Endothelial cell of umbilical vein (primary cell): ENCODE measurements at regions not wholly inside any gene's neighbourhood (a gene's known extent, or its start where the extent isn't known, plus 50 kb on each side); places are given as distances from the start of the nearest gene placed in this dataset.

Source experiments
- BruUV-seq: library from RNA; stranded (reverse); fragments of 400-500 nt; replicated peaks from 2 replicates; lab custom pipeline; 2021; lab: Mats Ljungman, UMichigan
- CTCF ChIA-PET: fragments of 300-600, 350-600 bp; sonication (Branson Sonifier 250); formaldehyde crosslinking; loops from one replicate; lab custom pipeline; 2021; ENCODE audit warnings: antibody characterized with exemption, inconsistent platforms; lab: Charles Lee
- POLR2A ChIA-PET: fragments of 300-600, 350-600 bp; sonication (Branson Sonifier 250); formaldehyde crosslinking; loops from one replicate; lab custom pipeline; 2021; ENCODE audit warnings: antibody characterized with exemption, inconsistent platforms; lab: Charles Lee
- DNase-seq: peaks from one replicate; pipeline ENCODE4 v3.0.0-alpha.2; 2011; ENCODE audit warnings: low read depth, low spot score
- FAIRE-seq: peaks from 2 replicates; lab custom pipeline; 2011; peaks lifted over from hg19 to GRCh38; lab: Jason Lieb, UNC
- H2AFZ ChIP-seq: 2 replicates; pipeline ENCODE4 v1.6.0; 2012; ENCODE audit warnings: low read depth, low read length, control low read depth, inconsistent platforms
- H3K27ac ChIP-seq: 2 replicates; pipeline ENCODE4 v1.5.1; 2011; ENCODE audit warnings: low read depth, mild to moderate bottlenecking, control low read depth, low read length, moderate library complexity; ENCODE audit not compliant: insufficient read depth
- H3K27me3 ChIP-seq, 2 experiments: 2 replicates each; pipeline versions ENCODE4 v1.6.0 to v1.6.1; 2011; ENCODE audit warnings: low read length in 2 of 2, mixed read lengths in 1 of 2; ENCODE audit not compliant: control insufficient read depth in 2 of 2, insufficient read depth in 2 of 2
- H3K36me3 ChIP-seq, 2 experiments: 2 replicates in 1 of 2; 3 replicates in 1 of 2; pipeline ENCODE4 v1.5.1; 2011; ENCODE audit warnings: low read length in 2 of 2, mild to moderate bottlenecking in 1 of 2, moderate library complexity in 1 of 2; ENCODE audit not compliant: control insufficient read depth in 2 of 2, insufficient read depth in 2 of 2; ENCODE audit errors: extremely low read depth in 1 of 2
- H3K4me1 ChIP-seq: 3 replicates; pipeline ENCODE4 v1.5.1; 2011; ENCODE audit warnings: mild to moderate bottlenecking, low read length; ENCODE audit not compliant: control insufficient read depth, insufficient read depth; ENCODE audit errors: extremely low read depth
- H3K4me2 ChIP-seq: 2 replicates; pipeline ENCODE4 v1.6.1; 2011; ENCODE audit warnings: low read length, control low read depth, mixed read lengths; ENCODE audit not compliant: insufficient read depth
- H3K4me3 ChIP-seq, 3 experiments: fragments of 200-600 bp in 1 of 3; sonication (generic), shearing (Covaris generic) in 1 of 3; replicated peaks in 1 of 3; 2 replicates each; pipeline ENCODE4 v1.5.1; 2011 to 2016; ENCODE audit warnings: control low read depth in 3 of 3, low read length in 3 of 3, mild to moderate bottlenecking in 2 of 3, inconsistent platforms in 1 of 3, low read depth in 1 of 3, moderate library complexity in 1 of 3; ENCODE audit not compliant: insufficient read depth in 1 of 3
- H3K79me2 ChIP-seq: 2 replicates; pipeline ENCODE4 v1.6.0; 2012; ENCODE audit warnings: low read length, inconsistent platforms; ENCODE audit not compliant: control insufficient read depth, insufficient read depth
- H3K9ac ChIP-seq: replicated peaks from 2 replicates; pipeline ENCODE3; 2011; ENCODE audit warnings: low read length, control low read depth; ENCODE audit not compliant: insufficient read depth; ENCODE audit errors: extremely low read depth
- H3K9me1 ChIP-seq: replicated peaks from 3 replicates; pipeline ENCODE4 v1.6.0; 2011; ENCODE audit warnings: mild to moderate bottlenecking, low read length; ENCODE audit not compliant: control insufficient read depth, insufficient read depth; ENCODE audit errors: extremely low read depth
- H3K9me3 ChIP-seq: replicated peaks from 2 replicates; pipeline ENCODE4 v1.5.1; 2012; ENCODE audit warnings: low read length, inconsistent platforms; ENCODE audit not compliant: control insufficient read depth, insufficient read depth
- H4K20me1 ChIP-seq: replicated peaks from 2 replicates; pipeline ENCODE3; 2011; ENCODE audit warnings: mild to moderate bottlenecking, low read length; ENCODE audit not compliant: control insufficient read depth, insufficient read depth; ENCODE audit errors: extremely low read depth
- EZH2 ChIP-seq: IDR thresholded peaks from 2 replicates; pipeline ENCODE4 v1.6.1; 2012; ENCODE audit warnings: borderline replicate concordance, low read depth, mild to moderate bottlenecking, moderate library complexity, low read length, inconsistent platforms; ENCODE audit not compliant: severe bottlenecking
- FOS ChIP-seq: IDR thresholded peaks from 2 replicates; pipeline ENCODE4 v1.6.1; 2011; ENCODE audit warnings: mild to moderate bottlenecking, low read length, moderate library complexity, borderline replicate concordance; ENCODE audit not compliant: insufficient read depth
- GATA2 ChIP-seq: IDR thresholded peaks from 2 replicates; pipeline ENCODE4 v1.7.0; 2011; ENCODE audit warnings: low read depth, mild to moderate bottlenecking, moderate library complexity, mixed read lengths, low read length; ENCODE audit not compliant: insufficient read length, insufficient read depth
- JUN ChIP-seq: IDR thresholded peaks from 2 replicates; pipeline ENCODE4 v1.6.1; 2011; ENCODE audit warnings: borderline replicate concordance, low read depth; ENCODE audit not compliant: insufficient read length, insufficient read depth
- MAX ChIP-seq: IDR thresholded peaks from 2 replicates; pipeline ENCODE4 v1.6.1; 2011; ENCODE audit not compliant: insufficient read depth, insufficient read length
- MYC ChIP-seq: IDR thresholded peaks from one replicate; pipeline ENCODE4 v1.6.1; 2011; ENCODE audit warnings: mild to moderate bottlenecking, low read depth, low read length
- POLR2A ChIP-seq: IDR thresholded peaks from 2 replicates; pipeline ENCODE4 v1.6.1; 2012; ENCODE audit warnings: low read depth, mild to moderate bottlenecking, control low read depth, low read length
- POLR2AphosphoS5 ChIP-seq: IDR thresholded peaks from 2 replicates; pipeline ENCODE4 v1.6.1; 2012; ENCODE audit warnings: low read depth, mild to moderate bottlenecking, control low read depth, low read length, moderate library complexity; ENCODE audit not compliant: insufficient read depth
- dilution Hi-C: fragments of 300-500 bp; cut with MboI; formaldehyde crosslinking; loops from one replicate; pipeline ENCODE4 v1.15.0; 2019; ENCODE audit warnings: low sequenced_read_pairs; ENCODE audit not compliant: extremely low pct_ligation_motif_present
- intact Hi-C: fragments of 100-400 bp; cut with micrococcal nuclease; formaldehyde crosslinking; loops from one replicate; pipeline ENCODE4 v1.10.0; 2022
- TF ChIP-seq, protein P1 (sequence below), 2 donors: IDR thresholded peaks; 1 replicate in 1 of 2; 2 replicates in 1 of 2; pipeline ENCODE4 v1.5.1; 2011; ENCODE audit warnings: low read length in 2 of 2, mild to moderate bottlenecking in 2 of 2, moderate library complexity in 2 of 2, control low read depth in 1 of 2, inconsistent platforms in 1 of 2, low read depth in 1 of 2; ENCODE audit not compliant: insufficient read depth in 1 of 2; ENCODE audit errors: extremely low read depth in 1 of 2

DNA sequence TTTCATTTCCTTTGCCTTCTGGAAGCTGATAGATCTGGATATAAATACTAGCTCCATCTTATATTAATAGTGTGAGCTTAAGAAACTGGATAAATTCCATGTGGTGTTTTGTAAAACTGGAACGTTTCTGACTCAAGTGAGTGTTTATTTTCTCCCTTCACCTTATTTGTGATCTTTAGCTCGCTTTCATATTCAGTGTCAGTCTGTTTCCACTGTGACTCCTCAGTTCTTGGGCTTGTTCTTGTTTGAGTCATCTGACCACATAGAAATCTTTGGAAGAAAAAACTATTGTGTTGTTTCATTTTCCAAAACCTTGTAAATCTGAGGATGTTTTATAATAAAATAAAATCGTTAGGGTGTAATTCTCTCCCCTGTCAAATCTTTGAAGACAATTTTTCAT is 186.4 kb downstream of the POLR1F start:
- no peak for TF ChIP-seq POLR2AphosphoS5
- TF ChIP-seq, protein P1, sequence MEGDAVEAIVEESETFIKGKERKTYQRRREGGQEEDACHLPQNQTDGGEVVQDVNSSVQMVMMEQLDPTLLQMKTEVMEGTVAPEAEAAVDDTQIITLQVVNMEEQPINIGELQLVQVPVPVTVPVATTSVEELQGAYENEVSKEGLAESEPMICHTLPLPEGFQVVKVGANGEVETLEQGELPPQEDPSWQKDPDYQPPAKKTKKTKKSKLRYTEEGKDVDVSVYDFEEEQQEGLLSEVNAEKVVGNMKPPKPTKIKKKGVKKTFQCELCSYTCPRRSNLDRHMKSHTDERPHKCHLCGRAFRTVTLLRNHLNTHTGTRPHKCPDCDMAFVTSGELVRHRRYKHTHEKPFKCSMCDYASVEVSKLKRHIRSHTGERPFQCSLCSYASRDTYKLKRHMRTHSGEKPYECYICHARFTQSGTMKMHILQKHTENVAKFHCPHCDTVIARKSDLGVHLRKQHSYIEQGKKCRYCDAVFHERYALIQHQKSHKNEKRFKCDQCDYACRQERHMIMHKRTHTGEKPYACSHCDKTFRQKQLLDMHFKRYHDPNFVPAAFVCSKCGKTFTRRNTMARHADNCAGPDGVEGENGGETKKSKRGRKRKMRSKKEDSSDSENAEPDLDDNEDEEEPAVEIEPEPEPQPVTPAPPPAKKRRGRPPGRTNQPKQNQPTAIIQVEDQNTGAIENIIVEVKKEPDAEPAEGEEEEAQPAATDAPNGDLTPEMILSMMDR (IDR thresholded peaks at IDR 0.05; ENCODE audit: extremely low read depth in 1 of 2, insufficient read depth in 1 of 2, low read depth in 1 of 2, low read length in 2 of 2) = no peak
- TF ChIP-seq EZH2 = no peak
- TF ChIP-seq FOS = no peak
- TF ChIP-seq JUN = no peak
- no peak for TF ChIP-seq GATA2
- no peak for TF ChIP-seq MAX
- TF ChIP-seq POLR2A = no peak
- no peak for TF ChIP-seq MYC
- no peak overlapping the region for H3K9ac ChIP-seq
- H3K79me2 ChIP-seq = no peaks in the 10 kb centered on the region
- H2AFZ ChIP-seq = no peak overlapping the region
- ChIA-PET POLR2A (no interaction called here), CTCF (no interaction called here)
- no peaks in the 10 kb centered on the region for H4K20me1 ChIP-seq
- H3K9me3 ChIP-seq = no peaks in the 10 kb centered on the region
- no TSS peak for BruUV-seq
- intact Hi-C loops (no loop called here), dilution Hi-C loops (no loop called here)
- DNase-seq = no peak
- H3K4me2 ChIP-seq = no peak overlapping the region
- no peaks in the 10 kb centered on the region for H3K4me1 ChIP-seq
- no peak overlapping the region for H3K4me3 ChIP-seq
- no peak for FAIRE-seq
- H3K27ac ChIP-seq = no peak overlapping the region
- H3K9me1 ChIP-seq = peaks cover 2% of the 10 kb centered on the region
- H3K27me3 ChIP-seq = no peaks in the 10 kb centered on the region
- no peaks in the 10 kb centered on the region for H3K36me3 ChIP-seq
